ENCODE measurements at regions not wholly inside any gene's neighbourhood (a gene's known extent, or its start where the extent isn't known, plus 50 kb on each side); places are given as distances from the start of the nearest gene placed in this dataset.

DNA sequence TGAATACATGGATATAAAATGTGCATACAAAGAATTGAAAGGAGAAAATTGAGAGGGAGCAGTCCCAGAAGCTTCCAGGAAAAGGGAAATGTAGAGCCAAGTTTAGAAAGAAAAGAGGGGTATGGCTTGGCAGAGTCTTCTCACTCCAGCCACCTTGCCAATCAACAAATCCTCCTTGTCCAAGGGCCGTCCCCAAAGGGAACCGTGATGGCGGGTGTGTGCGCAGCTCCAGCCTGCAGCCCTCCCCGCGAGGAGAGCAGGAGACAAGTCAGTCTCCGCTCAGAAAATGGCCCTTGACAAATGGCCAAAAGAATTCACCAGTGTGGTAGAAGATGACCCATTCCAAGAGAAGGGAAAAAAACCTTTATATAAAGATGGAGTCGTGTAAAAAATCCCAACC, 448.3 kb upstream of the POU3F3 start:
- TF ChIP-seq TEAD4 (IDR thresholded peaks at IDR 0.05; ENCODE audit: borderline replicate concordance, insufficient read depth) (no peak), FOSL2 (IDR thresholded peaks at IDR 0.05; ENCODE audit: borderline replicate concordance, low read depth) (no peak), POLR2AphosphoS5 (IDR thresholded peaks at IDR 0.05; ENCODE audit: low read depth, low read length) (no peak), NRF1 (IDR thresholded peaks at IDR 0.05; ENCODE audit: low read depth, low read length) (no peak), SIN3A (IDR thresholded peaks at IDR 0.05; ENCODE audit: borderline replicate concordance, low read depth, low read length) (no peak)
- TF ChIP-seq, protein P1, sequence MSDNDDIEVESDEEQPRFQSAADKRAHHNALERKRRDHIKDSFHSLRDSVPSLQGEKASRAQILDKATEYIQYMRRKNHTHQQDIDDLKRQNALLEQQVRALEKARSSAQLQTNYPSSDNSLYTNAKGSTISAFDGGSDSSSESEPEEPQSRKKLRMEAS (IDR thresholded peaks at IDR 0.05; ENCODE audit: low read depth), result no peak
- TF ChIP-seq, protein P2, sequence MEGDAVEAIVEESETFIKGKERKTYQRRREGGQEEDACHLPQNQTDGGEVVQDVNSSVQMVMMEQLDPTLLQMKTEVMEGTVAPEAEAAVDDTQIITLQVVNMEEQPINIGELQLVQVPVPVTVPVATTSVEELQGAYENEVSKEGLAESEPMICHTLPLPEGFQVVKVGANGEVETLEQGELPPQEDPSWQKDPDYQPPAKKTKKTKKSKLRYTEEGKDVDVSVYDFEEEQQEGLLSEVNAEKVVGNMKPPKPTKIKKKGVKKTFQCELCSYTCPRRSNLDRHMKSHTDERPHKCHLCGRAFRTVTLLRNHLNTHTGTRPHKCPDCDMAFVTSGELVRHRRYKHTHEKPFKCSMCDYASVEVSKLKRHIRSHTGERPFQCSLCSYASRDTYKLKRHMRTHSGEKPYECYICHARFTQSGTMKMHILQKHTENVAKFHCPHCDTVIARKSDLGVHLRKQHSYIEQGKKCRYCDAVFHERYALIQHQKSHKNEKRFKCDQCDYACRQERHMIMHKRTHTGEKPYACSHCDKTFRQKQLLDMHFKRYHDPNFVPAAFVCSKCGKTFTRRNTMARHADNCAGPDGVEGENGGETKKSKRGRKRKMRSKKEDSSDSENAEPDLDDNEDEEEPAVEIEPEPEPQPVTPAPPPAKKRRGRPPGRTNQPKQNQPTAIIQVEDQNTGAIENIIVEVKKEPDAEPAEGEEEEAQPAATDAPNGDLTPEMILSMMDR (IDR thresholded peaks at IDR 0.05), result no peak
- TF ChIP-seq, protein P3, sequence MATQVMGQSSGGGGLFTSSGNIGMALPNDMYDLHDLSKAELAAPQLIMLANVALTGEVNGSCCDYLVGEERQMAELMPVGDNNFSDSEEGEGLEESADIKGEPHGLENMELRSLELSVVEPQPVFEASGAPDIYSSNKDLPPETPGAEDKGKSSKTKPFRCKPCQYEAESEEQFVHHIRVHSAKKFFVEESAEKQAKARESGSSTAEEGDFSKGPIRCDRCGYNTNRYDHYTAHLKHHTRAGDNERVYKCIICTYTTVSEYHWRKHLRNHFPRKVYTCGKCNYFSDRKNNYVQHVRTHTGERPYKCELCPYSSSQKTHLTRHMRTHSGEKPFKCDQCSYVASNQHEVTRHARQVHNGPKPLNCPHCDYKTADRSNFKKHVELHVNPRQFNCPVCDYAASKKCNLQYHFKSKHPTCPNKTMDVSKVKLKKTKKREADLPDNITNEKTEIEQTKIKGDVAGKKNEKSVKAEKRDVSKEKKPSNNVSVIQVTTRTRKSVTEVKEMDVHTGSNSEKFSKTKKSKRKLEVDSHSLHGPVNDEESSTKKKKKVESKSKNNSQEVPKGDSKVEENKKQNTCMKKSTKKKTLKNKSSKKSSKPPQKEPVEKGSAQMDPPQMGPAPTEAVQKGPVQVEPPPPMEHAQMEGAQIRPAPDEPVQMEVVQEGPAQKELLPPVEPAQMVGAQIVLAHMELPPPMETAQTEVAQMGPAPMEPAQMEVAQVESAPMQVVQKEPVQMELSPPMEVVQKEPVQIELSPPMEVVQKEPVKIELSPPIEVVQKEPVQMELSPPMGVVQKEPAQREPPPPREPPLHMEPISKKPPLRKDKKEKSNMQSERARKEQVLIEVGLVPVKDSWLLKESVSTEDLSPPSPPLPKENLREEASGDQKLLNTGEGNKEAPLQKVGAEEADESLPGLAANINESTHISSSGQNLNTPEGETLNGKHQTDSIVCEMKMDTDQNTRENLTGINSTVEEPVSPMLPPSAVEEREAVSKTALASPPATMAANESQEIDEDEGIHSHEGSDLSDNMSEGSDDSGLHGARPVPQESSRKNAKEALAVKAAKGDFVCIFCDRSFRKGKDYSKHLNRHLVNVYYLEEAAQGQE (IDR thresholded peaks at IDR 0.05; ENCODE audit: low read depth, low read length), result no peak
